Smooth muscle cell (in vitro differentiated cells): ENCODE measurements at regions not wholly inside any gene's neighbourhood (a gene's known extent, or its start where the extent isn't known, plus 50 kb on each side); places are given as distances from the start of the nearest gene placed in this dataset.
A peak's percentile ranks its signal among the peaks of the same experiment; 100 is the strongest.

ENCODE experiments used
- DNase-seq: peaks from one replicate; lab custom pipeline; 2025; ENCODE audit not compliant: unreplicated experiment; lab: John Stamatoyannopoulos, UW
- H2AFZ ChIP-seq: fragments of 200-600 bp; sonication (generic); 2 replicates; pipeline ENCODE4 v1.6.0; 2016; ENCODE audit warnings: antibody characterized with exemption, low read depth, mild to moderate bottlenecking
- H3F3A ChIP-seq: fragments of 200-600 bp; sonication (generic); 2 replicates; pipeline ENCODE4 v1.6.0; 2017; ENCODE audit warnings: antibody characterized with exemption, low read depth
- H3K27ac ChIP-seq: fragments of 200-600 bp; sonication (generic); 2 replicates; pipeline ENCODE4 v1.5.1; 2016; ENCODE audit warnings: low read depth, mild to moderate bottlenecking
- H3K27me3 ChIP-seq: fragments of 200-600 bp; sonication (generic); 2 replicates; pipeline ENCODE4 v1.6.1; 2016; ENCODE audit warnings: low read depth, mild to moderate bottlenecking
- H3K36me3 ChIP-seq: fragments of 200-600 bp; sonication (generic); 2 replicates; pipeline ENCODE4 v1.5.1; 2016; ENCODE audit warnings: low read depth
- H3K4me1 ChIP-seq: fragments of 200-600 bp; sonication (generic); 2 replicates; pipeline ENCODE4 v1.5.1; 2016; ENCODE audit warnings: low read depth
- H3K4me2 ChIP-seq: fragments of 200-600 bp; sonication (generic); 2 replicates; pipeline ENCODE4 v1.6.0; 2016; ENCODE audit warnings: mild to moderate bottlenecking
- H3K4me3 ChIP-seq: fragments of 200-600 bp; sonication (generic); 2 replicates; pipeline ENCODE4 v1.5.1; 2016; ENCODE audit warnings: mild to moderate bottlenecking
- H3K79me2 ChIP-seq: fragments of 200-600 bp; sonication (generic); 2 replicates; pipeline ENCODE4 v1.6.0; 2016; ENCODE audit warnings: low read depth, mild to moderate bottlenecking
- H3K9ac ChIP-seq: fragments of 200-600 bp; sonication (generic); 2 replicates; pipeline ENCODE4 v1.6.0; 2016; ENCODE audit warnings: low read depth
- H3K9me3 ChIP-seq: fragments of 200-600 bp; sonication (generic); replicated peaks from 2 replicates; pipeline ENCODE4 v1.5.1; 2016; ENCODE audit warnings: low read depth
- H4K20me1 ChIP-seq: fragments of 200-600 bp; sonication (generic); 2 replicates; pipeline ENCODE4 v1.6.0; 2016; ENCODE audit warnings: low read depth
- WGBS: methylation state at CpG from one replicate; pipeline ENCODE4 v1.1.7; 2016; ENCODE audit warnings: low lambda C conversion rate; 5-methylcytosine and 5-hydroxymethylcytosine counted together
- TF ChIP-seq, protein P1 (sequence below): fragments of 200-600 bp; sonication (generic); IDR thresholded peaks from 2 replicates; pipeline ENCODE4 v1.5.1; 2017; ENCODE audit warnings: borderline replicate concordance, mild to moderate bottlenecking, antibody characterized with exemption; ENCODE audit not compliant: insufficient read depth, poor library complexity, severe bottlenecking

DNA sequence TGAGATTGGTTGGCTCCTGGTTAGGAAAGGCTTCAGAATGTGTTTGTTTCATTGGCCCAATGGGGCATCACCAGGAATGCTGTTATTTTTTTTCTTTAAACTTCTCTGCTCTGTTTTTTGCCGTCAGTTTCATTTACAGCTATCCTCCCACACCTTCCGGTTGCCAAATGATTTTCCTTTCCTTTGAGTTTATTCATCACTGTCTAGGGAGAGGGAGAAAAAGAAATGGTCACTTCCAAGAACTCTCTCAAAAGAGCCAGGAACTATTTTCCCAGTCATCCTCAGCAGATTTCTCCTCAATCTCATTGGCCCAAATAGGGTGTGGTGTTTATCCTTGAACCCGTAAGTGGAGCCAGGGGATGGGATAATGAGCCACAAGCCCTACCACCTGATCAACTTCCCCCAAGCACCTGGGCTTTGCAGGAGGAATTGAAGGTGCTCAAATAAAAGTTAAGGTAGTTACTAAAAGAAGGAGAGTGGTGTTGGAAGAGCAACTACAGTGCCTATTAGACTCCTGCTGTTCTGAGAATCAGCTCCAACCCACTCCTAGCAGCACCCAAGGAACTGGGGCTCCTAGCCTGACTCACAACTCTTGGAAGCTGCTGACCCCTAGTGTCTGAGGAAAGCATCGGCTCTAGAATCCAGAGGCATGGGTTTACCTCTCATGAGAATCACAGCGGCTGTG, 183.8 kb upstream of the IL12A start:
- 45% methylated on average over 5 of the region's 5 CpGs for WGBS
- Histone ChIP-seq H3K27me3 (no peaks in the 10 kb centered on the region), H3F3A (peaks cover 3% of the 10 kb centered on the region), H3K4me1 (peaks cover 5% of the 10 kb centered on the region), H3K79me2 (peaks cover 79% of the 10 kb centered on the region), H3K4me2 (peak overlapping the region; percentile 55), H3K9me3 (no peaks in the 10 kb centered on the region), H3K4me3 (no peak overlapping the region), H3K36me3 (no peaks in the 10 kb centered on the region), H3K9ac (peak overlapping the region; percentile 1), H2AFZ (no peak overlapping the region), H3K27ac (peak overlapping the region; percentile 28), H4K20me1 (peaks cover 64% of the 10 kb centered on the region)
- DNase-seq: no peak
- TF ChIP-seq, protein P1, sequence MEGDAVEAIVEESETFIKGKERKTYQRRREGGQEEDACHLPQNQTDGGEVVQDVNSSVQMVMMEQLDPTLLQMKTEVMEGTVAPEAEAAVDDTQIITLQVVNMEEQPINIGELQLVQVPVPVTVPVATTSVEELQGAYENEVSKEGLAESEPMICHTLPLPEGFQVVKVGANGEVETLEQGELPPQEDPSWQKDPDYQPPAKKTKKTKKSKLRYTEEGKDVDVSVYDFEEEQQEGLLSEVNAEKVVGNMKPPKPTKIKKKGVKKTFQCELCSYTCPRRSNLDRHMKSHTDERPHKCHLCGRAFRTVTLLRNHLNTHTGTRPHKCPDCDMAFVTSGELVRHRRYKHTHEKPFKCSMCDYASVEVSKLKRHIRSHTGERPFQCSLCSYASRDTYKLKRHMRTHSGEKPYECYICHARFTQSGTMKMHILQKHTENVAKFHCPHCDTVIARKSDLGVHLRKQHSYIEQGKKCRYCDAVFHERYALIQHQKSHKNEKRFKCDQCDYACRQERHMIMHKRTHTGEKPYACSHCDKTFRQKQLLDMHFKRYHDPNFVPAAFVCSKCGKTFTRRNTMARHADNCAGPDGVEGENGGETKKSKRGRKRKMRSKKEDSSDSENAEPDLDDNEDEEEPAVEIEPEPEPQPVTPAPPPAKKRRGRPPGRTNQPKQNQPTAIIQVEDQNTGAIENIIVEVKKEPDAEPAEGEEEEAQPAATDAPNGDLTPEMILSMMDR: peak; percentile 77

DNA sequence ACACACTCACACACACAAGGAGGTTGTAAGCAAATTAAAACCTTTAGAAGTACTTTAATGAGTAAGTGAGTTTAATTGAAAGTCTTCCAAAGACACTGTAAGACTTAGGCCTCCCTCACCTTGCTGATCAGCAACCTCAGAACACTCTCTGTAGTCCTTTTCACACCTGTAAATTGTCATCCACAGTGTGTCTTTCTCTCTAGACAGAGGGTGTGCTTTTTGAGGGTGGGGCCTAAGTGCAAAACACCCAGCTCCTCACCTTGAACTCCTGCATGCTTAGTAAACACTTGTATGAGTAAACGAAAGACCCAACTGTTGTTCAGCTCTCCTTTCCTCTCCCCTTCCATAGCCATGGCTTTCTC, 183.2 kb upstream of the IL12A start:
- no peak overlapping the region for H2AFZ ChIP-seq
- peaks cover 3% of the 10 kb centered on the region for H3F3A ChIP-seq
- peak overlapping the region; percentile 28 for H3K27ac ChIP-seq
- no peaks in the 10 kb centered on the region for H3K27me3 ChIP-seq
- H3K36me3 ChIP-seq: no peaks in the 10 kb centered on the region
- TF ChIP-seq, protein P1: no peak
- H3K4me2 ChIP-seq: no peak overlapping the region
- WGBS: 96% methylated on average over 1 of the region's 1 CpG
- peaks cover 69% of the 10 kb centered on the region for H4K20me1 ChIP-seq
- peaks cover 5% of the 10 kb centered on the region for H3K4me1 ChIP-seq
- no peak overlapping the region for H3K4me3 ChIP-seq
- DNase-seq: no peak
- no peak overlapping the region for H3K9ac ChIP-seq
- peaks cover 81% of the 10 kb centered on the region for H3K79me2 ChIP-seq
- H3K9me3 ChIP-seq: no peaks in the 10 kb centered on the region

DNA sequence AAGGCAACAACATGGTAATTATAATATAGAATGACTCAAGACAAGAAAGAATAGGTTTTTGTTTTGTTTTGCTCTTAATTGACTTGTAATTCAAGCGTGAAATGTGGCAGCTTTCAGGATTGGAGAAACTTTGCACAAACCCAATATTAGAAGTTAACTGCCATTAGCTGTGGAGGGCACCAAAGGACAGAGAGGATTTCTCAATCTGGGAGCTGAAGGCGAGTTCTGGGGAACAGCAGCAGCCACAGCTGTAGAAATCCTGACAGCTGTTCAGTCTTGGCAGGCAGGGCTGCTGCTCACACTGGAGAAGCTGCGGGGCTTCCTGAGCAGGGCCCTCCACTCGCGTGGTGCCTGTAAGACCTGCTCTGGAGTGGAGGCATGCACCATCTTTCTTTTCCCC, 182.2 kb upstream of the IL12A start:
- H3K4me1 ChIP-seq: peaks cover 5% of the 10 kb centered on the region
- no peak overlapping the region for H2AFZ ChIP-seq
- no peak overlapping the region for H3K27ac ChIP-seq
- no peaks in the 10 kb centered on the region for H3K9me3 ChIP-seq
- H3K4me2 ChIP-seq: no peak overlapping the region
- H3K36me3 ChIP-seq: no peaks in the 10 kb centered on the region
- WGBS: 75% methylated on average over 5 of the region's 5 CpGs
- H3K4me3 ChIP-seq: no peak overlapping the region
- H3K27me3 ChIP-seq: no peaks in the 10 kb centered on the region
- peaks cover 86% of the 10 kb centered on the region for H3K79me2 ChIP-seq
- no peak overlapping the region for H3K9ac ChIP-seq
- no peaks in the 10 kb centered on the region for H3F3A ChIP-seq
- peaks cover 80% of the 10 kb centered on the region for H4K20me1 ChIP-seq
- TF ChIP-seq, protein P1: no peak
- no peak for DNase-seq
